B cell (primary cell): ENCODE measurements at regions not wholly inside any gene's neighbourhood (a gene's known extent, or its start where the extent isn't known, plus 50 kb on each side); places are given as distances from the start of the nearest gene placed in this dataset.

ENCODE experiments used
- ATAC-seq: fragments of 200-7000 bp; cut with Tn5 transposase; one replicate; pipeline ENCODE4 v1.10.0; 2021; ENCODE audit warnings: low read depth, mild to moderate bottlenecking, moderate number of reproducible peaks, moderate library complexity
- CTCF ChIA-PET: fragments of 350-600 bp; sonication (Branson Sonifier 250); formaldehyde crosslinking; loops from one replicate; lab custom pipeline; 2021; ENCODE audit warnings: antibody characterized with exemption, inconsistent platforms; lab: Charles Lee
- POLR2A ChIA-PET: fragments of 350-600 bp; sonication (Branson Sonifier 250); formaldehyde crosslinking; loops from one replicate; lab custom pipeline; 2021; ENCODE audit warnings: antibody characterized with exemption; lab: Charles Lee
- DNase-seq: peaks from one replicate; pipeline ENCODE4 v3.0.0; 2013
- H2AFZ ChIP-seq: 2 replicates; pipeline ENCODE4 v1.6.1; 2012; ENCODE audit warnings: mild to moderate bottlenecking, low read depth, low read length; ENCODE audit not compliant: insufficient read depth, poor library complexity, severe bottlenecking
- H3K27ac ChIP-seq, 2 donors: 1 replicate in 1 of 2; 2 replicates in 1 of 2; pipeline ENCODE4 v1.5.1; 2012 to 2013; ENCODE audit warnings: low read length in 2 of 2, mild to moderate bottlenecking in 2 of 2, moderate library complexity in 1 of 2
- H3K27me3 ChIP-seq, 4 experiments: fragments of 200-600 bp in 1 of 4; sonication (generic) in 1 of 4; replicated peaks in 1 of 4; 1 replicate in 2 of 4; 2 replicates in 2 of 4; pipeline versions ENCODE4 v1.6.1 to v1.7.0; 2013 to 2016; ENCODE audit warnings: low read length in 3 of 4, mild to moderate bottlenecking in 2 of 4, mixed read lengths in 1 of 4, moderate library complexity in 1 of 4; ENCODE audit not compliant: insufficient read depth in 4 of 4, control insufficient read depth in 3 of 4; ENCODE audit errors: control extremely low read depth in 1 of 4
- H3K36me3 ChIP-seq, 2 experiments: replicated peaks in 1 of 2; 1 replicate in 1 of 2; 2 replicates in 1 of 2; pipeline versions ENCODE4 v1.6.1 to v1.7.1; 2013; ENCODE audit warnings: low read length in 1 of 2; ENCODE audit not compliant: insufficient read depth in 2 of 2, control insufficient read depth in 1 of 2; ENCODE audit errors: control extremely low read depth in 1 of 2, extremely low read depth in 1 of 2
- H3K4me1 ChIP-seq, 2 donors: fragments of 200-600 bp in 1 of 2; sonication (generic) in 1 of 2; 1 replicate in 1 of 2; 2 replicates in 1 of 2; pipeline versions ENCODE4 v1.5.1 to v1.6.1; 2013 to 2017; ENCODE audit warnings: low read length in 2 of 2; ENCODE audit not compliant: control insufficient read depth in 2 of 2, insufficient read depth in 2 of 2
- H3K4me2 ChIP-seq: replicated peaks from 2 replicates; pipeline ENCODE3; 2012; ENCODE audit warnings: mild to moderate bottlenecking, low read depth, low read length; ENCODE audit not compliant: poor library complexity, severe bottlenecking
- H3K4me3 ChIP-seq, 5 experiments: fragments of 200-600 bp in 1 of 5; sonication (generic) in 1 of 5; 1 replicate in 3 of 5; 2 replicates in 2 of 5; pipeline versions ENCODE4 v1.5.1 to v1.7.0; 2011 to 2016; ENCODE audit warnings: low read length in 4 of 5, mild to moderate bottlenecking in 4 of 5, low read depth in 2 of 5, control low read depth in 1 of 5, moderate library complexity in 1 of 5; ENCODE audit not compliant: insufficient read depth in 1 of 5; ENCODE audit errors: control extremely low read depth in 1 of 5, extremely low read depth in 1 of 5
- H3K79me2 ChIP-seq: fragments of 200-600 bp; sonication (generic); one replicate; pipeline ENCODE4 v1.6.0; 2016; ENCODE audit warnings: low read length; ENCODE audit not compliant: control insufficient read depth, insufficient read depth
- H3K9ac ChIP-seq: fragments of 200-600 bp; sonication (generic); 2 replicates; pipeline ENCODE4 v1.6.1; 2017; ENCODE audit warnings: mild to moderate bottlenecking, low read length, moderate library complexity
- H3K9me3 ChIP-seq, 3 donors: one replicate each; pipeline versions ENCODE4 v1.6.1 to v1.7.1; 2013; ENCODE audit warnings: low read length in 2 of 3; ENCODE audit not compliant: control insufficient read depth in 2 of 3, insufficient read depth in 1 of 3; ENCODE audit errors: control extremely low read depth in 1 of 3
- H4K20me1 ChIP-seq: 2 replicates; pipeline ENCODE4 v1.6.0; 2012; ENCODE audit warnings: mild to moderate bottlenecking, low read length; ENCODE audit not compliant: insufficient read depth, control insufficient read depth, poor library complexity, severe bottlenecking
- H3K27ac Mint-ChIP-seq: one replicate; pipeline ENCODE4 v1.8.0; 2021; ENCODE audit warnings: mixed read lengths
- H3K27me3 Mint-ChIP-seq: one replicate; pipeline ENCODE4 v1.8.0; 2021; ENCODE audit warnings: mixed read lengths
- H3K4me1 Mint-ChIP-seq: one replicate; pipeline ENCODE4 v1.8.0; 2021; ENCODE audit warnings: mixed read lengths
- H3K4me3 Mint-ChIP-seq: one replicate; pipeline ENCODE4 v1.8.0; 2021; ENCODE audit warnings: mixed read lengths
- H3K9me3 Mint-ChIP-seq: one replicate; pipeline ENCODE4 v1.8.0; 2022; ENCODE audit warnings: mixed read lengths; ENCODE audit not compliant: insufficient read depth
- EZH2 ChIP-seq: IDR thresholded peaks from 2 replicates; pipeline ENCODE4 v1.6.1; 2012; ENCODE audit warnings: borderline replicate concordance, low read depth, mild to moderate bottlenecking, moderate library complexity, low read length; ENCODE audit not compliant: insufficient read depth, poor library complexity, severe bottlenecking
- WGBS: methylation state at CpG from one replicate; pipeline ENCODE4 v1.1.5; 2013; ENCODE audit warnings: missing lambda C conversion rate; ENCODE audit not compliant: insufficient coverage; 5-methylcytosine and 5-hydroxymethylcytosine counted together
- intact Hi-C: fragments of 100-400 bp; cut with micrococcal nuclease; formaldehyde crosslinking; loops from one replicate; pipeline ENCODE4 v1.10.0; 2022
- TF ChIP-seq, protein P1 (sequence below): fragments of 200-600 bp; IDR thresholded peaks from one replicate; pipeline ENCODE4 v1.8.0; 2022; ENCODE audit warnings: antibody characterized with exemption, mild to moderate bottlenecking

GRCh38 chr1:99538618-99538956, 107.3 kb upstream of the PALMD start:
- no CpG with 5 or more reads among the region's 2 CpGs for WGBS

GRCh38 chr1:99539131-99539530, 106.8 kb upstream of the PALMD start:
- ChIA-PET CTCF (no interaction called here), POLR2A (no interaction called here)
- H2AFZ ChIP-seq = no peak overlapping the region
- Mint-ChIP-seq H3K27me3 (peaks cover 3% of the 10 kb centered on the region), H3K4me3 (no peak overlapping the region), H3K9me3 (no peaks in the 10 kb centered on the region), H3K4me1 (no peaks in the 10 kb centered on the region), H3K27ac (no peak overlapping the region)
- H3K79me2 ChIP-seq = no peaks in the 10 kb centered on the region
- intact Hi-C loops = no loop called here
- DNase-seq (no peak), ATAC-seq (no peak)
- no peaks in the 10 kb centered on the region for H3K27me3 ChIP-seq
- H3K27ac ChIP-seq = no peak overlapping the region
- TF ChIP-seq EZH2 = no peak
- TF ChIP-seq, protein P1, sequence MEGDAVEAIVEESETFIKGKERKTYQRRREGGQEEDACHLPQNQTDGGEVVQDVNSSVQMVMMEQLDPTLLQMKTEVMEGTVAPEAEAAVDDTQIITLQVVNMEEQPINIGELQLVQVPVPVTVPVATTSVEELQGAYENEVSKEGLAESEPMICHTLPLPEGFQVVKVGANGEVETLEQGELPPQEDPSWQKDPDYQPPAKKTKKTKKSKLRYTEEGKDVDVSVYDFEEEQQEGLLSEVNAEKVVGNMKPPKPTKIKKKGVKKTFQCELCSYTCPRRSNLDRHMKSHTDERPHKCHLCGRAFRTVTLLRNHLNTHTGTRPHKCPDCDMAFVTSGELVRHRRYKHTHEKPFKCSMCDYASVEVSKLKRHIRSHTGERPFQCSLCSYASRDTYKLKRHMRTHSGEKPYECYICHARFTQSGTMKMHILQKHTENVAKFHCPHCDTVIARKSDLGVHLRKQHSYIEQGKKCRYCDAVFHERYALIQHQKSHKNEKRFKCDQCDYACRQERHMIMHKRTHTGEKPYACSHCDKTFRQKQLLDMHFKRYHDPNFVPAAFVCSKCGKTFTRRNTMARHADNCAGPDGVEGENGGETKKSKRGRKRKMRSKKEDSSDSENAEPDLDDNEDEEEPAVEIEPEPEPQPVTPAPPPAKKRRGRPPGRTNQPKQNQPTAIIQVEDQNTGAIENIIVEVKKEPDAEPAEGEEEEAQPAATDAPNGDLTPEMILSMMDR = no peak
- no peak overlapping the region for H3K4me2 ChIP-seq
- no peak overlapping the region for H3K9ac ChIP-seq
- no peaks in the 10 kb centered on the region for H3K36me3 ChIP-seq
- H4K20me1 ChIP-seq = no peaks in the 10 kb centered on the region
- no peaks in the 10 kb centered on the region for H3K9me3 ChIP-seq
- no peaks in the 10 kb centered on the region for H3K4me1 ChIP-seq
- H3K4me3 ChIP-seq = no peak overlapping the region

More at GRCh38 chr1:99538618-99538956, 107.3 kb upstream of the PALMD start:
- Mint-ChIP-seq H3K9me3 (no peaks in the 10 kb centered on the region), H3K4me3 (no peak overlapping the region), H3K27me3 (peaks cover 3% of the 10 kb centered on the region), H3K27ac (no peak overlapping the region), H3K4me1 (no peaks in the 10 kb centered on the region)
- Histone ChIP-seq H3K79me2 (no peaks in the 10 kb centered on the region), H3K4me2 (no peak overlapping the region), H3K4me3 (no peak overlapping the region), H3K4me1 (no peaks in the 10 kb centered on the region), H3K36me3 (no peaks in the 10 kb centered on the region), H3K27ac (no peak overlapping the region), H3K27me3 (no peaks in the 10 kb centered on the region), H4K20me1 (no peaks in the 10 kb centered on the region), H2AFZ (no peak overlapping the region), H3K9ac (no peak overlapping the region), H3K9me3 (no peaks in the 10 kb centered on the region)
- intact Hi-C loops = no loop called here
- CTCF ChIA-PET = no interaction called here
- POLR2A ChIA-PET = no interaction called here
- ATAC-seq = no peak
- DNase-seq = no peak
- TF ChIP-seq, protein P1 = no peak
- TF ChIP-seq EZH2 = no peak
